Thoracic aorta (tissue), 2 donors: ENCODE measurements at regions not wholly inside any gene's neighbourhood (a gene's known extent, or its start where the extent isn't known, plus 50 kb on each side); places are given as distances from the start of the nearest gene placed in this dataset.

Source experiments
- ATAC-seq: fragments of 150-250 bp; one replicate; pipeline ENCODE4 v1.8.0; 2017; ENCODE audit warnings: low read depth; ENCODE audit not compliant: insufficient number of reproducible peaks, low FRiP score
- DNase-seq: peaks from one replicate; pipeline ENCODE4 v3.0.0-alpha.2; 2020; ENCODE audit warnings: low spot score
- H3K27ac ChIP-seq, 2 donors: fragments of 200-600 bp; sonication (generic); 1 replicate in 1 of 2; 2 replicates in 1 of 2; pipeline ENCODE4 v1.5.1; 2016; ENCODE audit warnings: mild to moderate bottlenecking in 2 of 2, moderate library complexity in 2 of 2
- H3K27me3 ChIP-seq: fragments of 200-600 bp; sonication (generic); replicated peaks from 2 replicates; pipeline ENCODE4 v1.6.0; 2016; ENCODE audit warnings: mild to moderate bottlenecking; ENCODE audit not compliant: insufficient read depth
- H3K36me3 ChIP-seq: fragments of 200-600 bp; sonication (generic); one replicate; pipeline ENCODE4 v1.5.1; 2016
- H3K4me1 ChIP-seq, 2 donors: fragments of 200-600 bp; sonication (generic); 1 replicate in 1 of 2; 2 replicates in 1 of 2; pipeline versions ENCODE4 v1.5.1 to v1.6.0; 2016; ENCODE audit warnings: low read depth in 2 of 2, mild to moderate bottlenecking in 1 of 2; ENCODE audit not compliant: control insufficient read depth in 1 of 2
- H3K4me3 ChIP-seq: fragments of 200-600 bp; sonication (generic); 2 replicates; pipeline ENCODE4 v1.5.1; 2016; ENCODE audit warnings: mild to moderate bottlenecking
- H3K9me3 ChIP-seq: fragments of 200-600 bp; sonication (generic); 2 replicates; pipeline ENCODE4 v1.5.1; 2016
- TF ChIP-seq, protein P1 (sequence below): fragments of 200-600 bp; sonication (generic); IDR thresholded peaks from one replicate; pipeline ENCODE4 v1.5.1; 2019; ENCODE audit warnings: antibody characterized with exemption

DNA sequence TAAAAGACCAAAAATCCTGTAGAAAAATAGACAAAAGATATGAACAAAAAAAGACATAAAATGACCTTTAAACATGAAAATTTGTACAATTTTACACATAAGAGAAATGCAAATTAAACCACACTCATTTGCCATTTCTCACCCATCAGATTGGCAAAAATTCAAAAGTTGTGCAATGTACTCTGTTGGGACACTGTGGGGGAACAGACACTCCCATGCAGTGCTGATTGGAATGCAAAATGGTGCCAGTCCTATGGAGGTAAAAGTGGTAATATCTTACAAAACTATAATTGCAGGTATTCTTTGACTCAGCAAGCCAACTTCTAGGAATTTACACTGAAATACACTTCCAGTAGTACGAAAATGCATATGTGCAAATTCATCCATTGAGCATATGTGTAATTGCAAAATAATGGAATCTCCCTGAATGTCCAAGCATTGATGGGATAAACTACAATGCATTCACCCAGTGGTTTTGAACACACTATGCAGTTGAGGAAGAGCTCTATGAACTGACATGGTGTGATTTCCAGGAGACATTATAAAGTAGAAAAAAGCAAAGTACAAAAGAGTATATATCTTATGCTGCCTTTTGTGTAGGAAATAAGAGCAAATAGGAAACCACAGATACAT lies 201.8 kb upstream of the ZNF521 start:
- ATAC-seq (no peak), DNase-seq (no peak)
- H3K4me3 ChIP-seq, result no peak overlapping the region
- no peak overlapping the region for H3K27ac ChIP-seq
- no peaks in the 10 kb centered on the region for H3K4me1 ChIP-seq
- no peaks in the 10 kb centered on the region for H3K9me3 ChIP-seq
- H3K36me3 ChIP-seq, result no peaks in the 10 kb centered on the region
- TF ChIP-seq, protein P1, sequence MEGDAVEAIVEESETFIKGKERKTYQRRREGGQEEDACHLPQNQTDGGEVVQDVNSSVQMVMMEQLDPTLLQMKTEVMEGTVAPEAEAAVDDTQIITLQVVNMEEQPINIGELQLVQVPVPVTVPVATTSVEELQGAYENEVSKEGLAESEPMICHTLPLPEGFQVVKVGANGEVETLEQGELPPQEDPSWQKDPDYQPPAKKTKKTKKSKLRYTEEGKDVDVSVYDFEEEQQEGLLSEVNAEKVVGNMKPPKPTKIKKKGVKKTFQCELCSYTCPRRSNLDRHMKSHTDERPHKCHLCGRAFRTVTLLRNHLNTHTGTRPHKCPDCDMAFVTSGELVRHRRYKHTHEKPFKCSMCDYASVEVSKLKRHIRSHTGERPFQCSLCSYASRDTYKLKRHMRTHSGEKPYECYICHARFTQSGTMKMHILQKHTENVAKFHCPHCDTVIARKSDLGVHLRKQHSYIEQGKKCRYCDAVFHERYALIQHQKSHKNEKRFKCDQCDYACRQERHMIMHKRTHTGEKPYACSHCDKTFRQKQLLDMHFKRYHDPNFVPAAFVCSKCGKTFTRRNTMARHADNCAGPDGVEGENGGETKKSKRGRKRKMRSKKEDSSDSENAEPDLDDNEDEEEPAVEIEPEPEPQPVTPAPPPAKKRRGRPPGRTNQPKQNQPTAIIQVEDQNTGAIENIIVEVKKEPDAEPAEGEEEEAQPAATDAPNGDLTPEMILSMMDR, result no peak
- H3K27me3 ChIP-seq, result no peaks in the 10 kb centered on the region

DNA sequence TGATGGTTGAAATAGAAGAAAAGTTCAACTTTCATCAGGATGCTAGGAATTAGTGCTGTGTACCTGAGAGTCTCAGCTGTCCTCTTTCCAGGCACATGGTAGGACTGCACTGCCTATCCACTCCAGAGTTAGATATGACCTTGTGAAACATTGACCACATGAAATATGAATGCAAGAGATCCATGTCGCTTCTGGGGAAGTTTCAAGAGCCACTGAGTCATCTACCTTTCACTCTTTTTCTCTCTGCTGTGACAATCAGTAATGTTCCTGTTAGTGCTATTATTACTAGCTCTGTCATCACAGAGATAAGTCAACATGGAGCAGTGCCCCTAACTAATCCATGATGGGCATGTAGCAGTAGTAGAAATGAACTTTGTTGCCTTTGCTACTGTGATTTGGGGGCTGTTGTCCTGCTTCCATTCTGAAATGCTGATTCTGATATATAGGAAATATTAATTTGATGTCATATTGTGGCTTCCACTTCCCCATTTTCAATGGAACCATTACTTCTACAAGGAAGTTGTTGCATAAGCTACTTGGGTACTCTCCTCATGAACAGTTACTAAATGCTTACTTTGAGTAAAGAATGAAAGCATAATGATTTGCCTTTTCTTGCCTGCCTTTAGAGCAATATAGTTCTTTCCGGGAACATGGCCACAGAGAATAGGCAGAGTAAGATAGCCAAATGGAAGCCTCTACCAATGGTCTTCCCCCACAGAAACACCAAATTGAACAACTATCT lies 192.8 kb upstream of the ZNF521 start:
- Histone ChIP-seq H3K4me1 (no peaks in the 10 kb centered on the region), H3K9me3 (no peaks in the 10 kb centered on the region), H3K27ac (no peak overlapping the region), H3K4me3 (no peak overlapping the region), H3K27me3 (no peaks in the 10 kb centered on the region), H3K36me3 (no peaks in the 10 kb centered on the region)
- TF ChIP-seq, protein P1, result no peak
- DNase-seq (no peak), ATAC-seq (no peak)

DNA sequence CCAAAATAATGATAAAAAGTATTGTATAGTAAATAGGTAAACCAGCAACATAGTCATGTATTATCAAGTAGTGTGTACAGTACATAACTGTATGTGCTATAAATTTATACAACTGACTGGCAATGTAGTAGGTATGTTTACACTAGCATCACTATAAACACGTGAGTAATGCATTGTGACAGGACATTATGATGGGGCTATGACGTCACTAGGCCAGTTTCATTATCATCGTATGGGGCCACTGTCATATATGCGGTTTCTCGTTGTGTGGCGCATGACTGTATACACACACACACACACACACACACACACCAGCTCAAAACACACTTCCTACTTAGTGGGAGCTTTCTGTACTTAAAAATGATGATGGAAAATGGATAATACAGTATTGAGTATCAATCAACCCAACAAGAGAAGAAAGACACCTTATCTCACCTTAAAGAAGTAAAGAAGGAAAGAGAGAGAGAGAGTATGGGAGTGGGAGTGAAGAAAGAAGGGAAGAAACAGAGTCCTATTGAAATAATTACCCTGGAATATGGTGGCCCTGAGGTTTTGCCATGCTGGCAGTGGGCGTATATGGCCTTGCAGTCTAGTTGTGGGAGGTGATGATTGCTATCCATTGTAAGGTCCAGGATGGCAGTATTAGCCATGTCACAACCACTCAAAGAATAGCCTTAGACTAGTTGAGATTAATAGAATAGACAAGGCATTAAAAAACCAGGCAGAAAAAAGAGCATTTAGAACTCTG lies 186.4 kb upstream of the ZNF521 start:
- Histone ChIP-seq H3K36me3 (no peaks in the 10 kb centered on the region), H3K27ac (no peak overlapping the region), H3K4me1 (no peaks in the 10 kb centered on the region), H3K4me3 (no peak overlapping the region), H3K27me3 (no peaks in the 10 kb centered on the region), H3K9me3 (no peaks in the 10 kb centered on the region)
- DNase-seq (no peak), ATAC-seq (no peak)
- TF ChIP-seq, protein P1, result no peak

DNA sequence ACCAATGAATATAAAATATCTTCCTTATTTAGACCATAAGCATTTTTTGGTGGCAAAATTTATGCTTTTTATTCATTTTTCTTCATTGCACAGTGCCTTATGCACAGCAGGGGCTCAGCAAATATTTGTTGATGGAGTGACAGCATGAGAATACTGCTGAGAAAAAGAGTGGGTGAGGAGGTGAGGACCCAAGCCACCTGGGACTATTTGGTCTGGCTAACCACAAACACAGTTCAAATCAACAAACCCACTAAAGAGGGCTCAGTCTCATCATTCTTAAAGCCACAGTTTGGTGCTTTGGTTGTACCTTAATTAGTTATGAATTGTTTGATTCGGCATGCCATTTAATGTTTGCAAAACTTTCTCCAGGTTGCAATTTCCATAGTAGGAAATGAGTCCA lies 183.5 kb upstream of the ZNF521 start:
- Histone ChIP-seq H3K27me3 (no peaks in the 10 kb centered on the region), H3K36me3 (no peaks in the 10 kb centered on the region), H3K27ac (no peak overlapping the region), H3K4me1 (no peaks in the 10 kb centered on the region), H3K9me3 (no peaks in the 10 kb centered on the region), H3K4me3 (no peak overlapping the region)
- DNase-seq (no peak), ATAC-seq (no peak)
- TF ChIP-seq, protein P1, result no peak

DNA sequence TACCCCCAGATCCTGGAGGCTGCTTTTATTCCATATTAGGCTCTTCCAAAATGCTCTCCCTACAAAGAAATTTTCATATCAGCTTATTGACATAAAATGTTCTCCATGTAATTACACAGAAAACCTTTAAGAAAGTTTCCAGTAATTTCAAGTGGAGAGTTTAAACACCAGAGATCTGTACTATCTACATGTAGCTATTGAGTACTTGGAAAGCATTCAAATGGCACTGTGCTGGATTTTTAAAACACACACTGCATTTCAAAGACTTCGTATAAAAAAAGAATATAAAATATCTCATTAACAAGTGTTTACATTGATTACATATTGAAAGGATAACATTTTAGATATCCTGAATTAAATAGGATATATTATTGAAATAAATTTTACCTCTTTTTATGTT lies 182.4 kb upstream of the ZNF521 start:
- no peak overlapping the region for H3K27ac ChIP-seq
- no peak overlapping the region for H3K4me3 ChIP-seq
- DNase-seq (no peak), ATAC-seq (no peak)
- H3K4me1 ChIP-seq, result no peaks in the 10 kb centered on the region
- TF ChIP-seq, protein P1, result no peak
- no peaks in the 10 kb centered on the region for H3K9me3 ChIP-seq
- no peaks in the 10 kb centered on the region for H3K36me3 ChIP-seq
- H3K27me3 ChIP-seq, result no peaks in the 10 kb centered on the region
